Renal cortex interstitium (tissue), 11 donors: ENCODE measurements at regions not wholly inside any gene's neighbourhood (a gene's known extent, or its start where the extent isn't known, plus 50 kb on each side); places are given as distances from the start of the nearest gene placed in this dataset.

Source experiments
- DNase-seq, 11 donors: peaks; one replicate each; pipeline ENCODE4 v3.0.0-alpha.2; 2013; ENCODE audit warnings: low read depth in 9 of 11, low spot score in 4 of 11; ENCODE audit errors: extremely low read depth in 1 of 11

DNA sequence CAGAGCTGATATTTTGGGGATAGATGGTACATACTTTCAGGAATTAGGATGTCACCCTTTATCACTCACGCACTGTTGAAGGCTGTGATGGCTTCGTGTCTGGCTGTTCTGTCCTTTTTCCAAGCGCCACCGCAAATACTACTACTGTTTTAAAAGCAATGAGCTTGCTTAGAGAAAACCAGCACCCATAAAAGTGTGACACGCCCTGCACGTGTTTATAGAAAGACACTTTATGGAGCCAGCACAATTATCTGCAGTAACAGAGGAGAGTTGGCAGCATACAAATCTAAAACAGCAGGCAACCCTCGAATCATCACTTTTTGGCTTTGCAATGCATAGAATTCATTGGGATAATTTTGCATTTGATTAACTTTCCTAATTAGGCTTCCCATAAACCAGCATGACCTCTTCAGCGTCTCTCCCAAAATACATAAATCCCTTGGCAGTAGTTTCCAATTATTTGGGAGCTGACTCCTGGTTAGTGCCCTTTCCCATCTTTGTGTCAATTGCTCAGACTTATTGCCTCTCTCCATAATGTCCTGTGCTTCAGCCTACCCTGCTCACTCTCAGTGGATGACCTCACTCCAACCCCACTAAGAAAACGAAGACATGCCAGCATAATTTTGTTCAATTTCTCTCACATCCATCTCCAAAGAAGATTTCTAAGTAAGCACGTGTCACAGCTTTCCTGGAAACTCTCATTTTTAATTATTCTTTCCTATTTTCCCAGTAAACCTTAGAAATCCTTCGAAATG is 118.7 kb upstream of the LARGE1 start:
- DNase-seq = no peak

DNA sequence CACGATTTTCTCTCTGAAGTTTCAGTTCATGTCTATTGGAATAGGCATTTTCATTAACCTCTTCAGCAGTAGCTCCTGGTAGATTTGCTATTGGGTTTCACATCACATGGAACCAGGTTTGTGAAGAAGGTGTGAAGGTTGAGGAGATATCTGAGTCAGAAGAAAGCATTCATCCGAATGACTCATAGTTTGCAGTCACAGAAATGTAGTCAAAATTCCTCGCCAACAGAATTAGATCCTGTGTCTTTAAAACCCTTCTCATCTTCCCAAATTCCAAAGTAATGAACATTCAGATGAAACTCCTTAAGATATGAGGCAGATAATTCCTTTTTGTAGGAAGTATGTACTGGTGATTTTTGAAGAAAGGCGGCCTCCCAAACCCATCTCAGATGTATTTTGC is 125.0 kb upstream of the LARGE1 start:
- DNase-seq = no peak

DNA sequence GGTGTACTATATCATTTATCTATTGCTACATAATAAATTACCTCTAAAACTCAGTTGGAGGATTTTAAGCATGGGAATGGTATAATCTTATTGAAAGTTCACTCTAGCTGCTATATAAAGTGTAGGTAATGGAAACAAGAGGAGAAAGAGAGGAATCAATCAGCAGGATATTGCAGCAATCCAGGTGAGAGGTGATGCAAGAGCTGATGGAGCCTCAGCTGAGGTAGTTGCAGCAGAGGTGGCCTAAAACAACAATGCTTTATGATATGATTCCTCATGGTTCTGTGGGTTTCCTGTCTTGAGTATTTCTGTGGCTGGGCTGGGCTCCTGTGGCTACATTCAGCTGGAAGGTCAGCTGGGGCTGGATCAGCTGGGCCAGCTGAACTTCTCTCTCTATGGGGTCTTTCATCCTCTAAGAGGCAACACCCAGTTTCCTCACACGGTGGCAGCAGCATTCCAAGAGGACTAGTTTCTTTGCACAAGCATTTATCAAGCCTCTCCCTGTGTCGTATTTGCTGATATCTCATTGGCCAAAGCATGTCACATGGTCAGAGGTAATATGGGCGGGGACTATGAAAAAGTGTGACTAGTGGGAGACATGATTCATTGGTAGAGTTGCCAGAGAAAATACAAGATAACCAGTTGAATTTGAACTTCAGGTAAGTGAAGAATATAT is 135.4 kb upstream of the LARGE1 start:
- DNase-seq = no peak

DNA sequence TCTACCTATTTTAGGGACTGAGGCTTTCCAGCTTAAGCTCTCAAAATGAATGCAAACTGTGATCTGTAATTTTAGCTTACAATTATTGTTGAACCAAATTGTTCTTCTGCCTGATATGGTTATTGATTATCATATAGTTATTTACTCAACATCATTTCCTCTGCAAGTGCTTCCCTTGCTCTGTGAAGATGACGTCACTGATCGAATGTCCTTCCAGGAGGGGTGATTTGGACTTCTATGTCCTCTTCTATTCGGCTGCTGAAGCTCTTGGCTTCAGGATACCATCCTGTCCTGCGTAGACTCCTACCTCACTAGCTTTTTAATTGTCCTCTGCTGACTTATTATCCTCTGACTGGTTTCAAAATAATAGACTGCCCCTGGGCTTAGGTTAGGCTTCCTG is 137.4 kb upstream of the LARGE1 start:
- DNase-seq = no peak

DNA sequence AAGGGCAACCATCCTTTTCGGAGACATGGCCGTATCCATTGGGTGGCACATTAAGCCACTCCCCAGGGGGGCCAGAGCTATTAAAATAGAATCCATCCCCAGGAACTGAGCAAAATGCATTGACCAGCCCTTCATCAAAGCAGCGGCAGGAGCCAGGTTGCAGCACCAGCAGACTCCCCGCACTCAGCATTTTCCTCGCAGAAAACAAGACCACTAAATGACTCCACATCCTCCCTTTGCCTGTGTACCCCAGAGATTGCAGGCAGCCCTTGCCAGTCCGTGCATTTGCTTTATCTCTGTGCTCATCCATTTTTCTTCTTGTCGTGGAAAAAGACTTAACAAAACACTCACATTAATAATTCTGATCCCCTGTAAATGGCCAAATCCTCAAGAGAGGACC is 144.4 kb upstream of the LARGE1 start:
- DNase-seq = no peak

DNA sequence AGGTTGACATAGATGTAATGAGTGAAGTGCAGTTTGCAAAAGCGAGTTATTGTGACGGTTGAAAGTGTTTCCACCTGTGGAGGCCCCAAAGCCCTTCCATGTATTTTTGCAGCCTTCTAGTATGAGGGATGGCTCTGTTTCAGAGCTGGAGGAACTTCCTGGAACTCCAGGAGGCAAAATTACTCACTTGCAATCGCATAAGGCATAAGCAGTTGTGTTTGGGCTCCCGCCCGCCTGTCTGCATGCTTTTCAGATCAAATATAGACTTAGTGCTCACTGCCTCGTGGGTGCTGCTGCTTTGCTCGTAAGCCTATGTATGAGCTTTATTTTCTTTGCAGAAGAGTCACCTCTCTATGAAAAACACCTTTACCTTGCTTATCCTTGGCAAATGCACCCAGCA is 146.8 kb upstream of the LARGE1 start:
- no peak for DNase-seq

DNA sequence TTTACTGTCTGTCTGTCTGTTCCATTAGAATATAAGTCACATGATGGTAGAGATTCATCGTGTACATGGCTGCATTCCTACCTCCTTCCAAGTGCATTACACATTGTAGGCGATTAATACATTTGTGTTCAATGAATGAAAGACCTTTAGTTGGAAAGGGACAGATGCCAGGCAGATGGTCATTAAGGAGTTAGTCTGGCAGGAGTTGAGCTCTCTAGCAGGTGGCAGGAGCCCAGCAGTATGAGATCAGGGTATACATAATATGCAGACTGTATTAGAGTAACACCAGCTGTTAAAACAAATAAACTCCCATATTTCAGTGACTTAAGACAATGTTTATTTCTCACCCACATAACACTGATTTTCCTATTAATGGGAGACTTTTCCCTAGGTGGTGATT is 147.7 kb upstream of the LARGE1 start:
- DNase-seq = no peak

DNA sequence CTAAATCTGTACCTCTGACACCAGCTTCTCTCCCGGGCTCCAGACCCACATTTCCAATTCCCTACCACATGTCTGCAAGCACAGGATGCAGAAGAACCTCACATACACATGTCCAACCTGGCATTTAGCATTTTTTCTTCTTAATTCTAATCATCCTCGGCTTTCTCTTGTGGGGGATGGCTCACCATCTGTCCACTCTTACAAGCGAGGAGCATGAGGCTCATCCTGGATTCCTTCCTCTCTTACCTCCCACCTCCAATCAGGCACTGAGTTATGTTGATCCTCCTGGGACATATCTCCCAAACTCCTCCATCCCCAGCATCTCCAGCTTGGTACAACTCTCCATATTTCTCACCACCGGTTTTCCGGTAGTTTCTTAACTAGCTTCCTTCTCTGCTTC is 149.8 kb upstream of the LARGE1 start:
- no peak for DNase-seq

DNA sequence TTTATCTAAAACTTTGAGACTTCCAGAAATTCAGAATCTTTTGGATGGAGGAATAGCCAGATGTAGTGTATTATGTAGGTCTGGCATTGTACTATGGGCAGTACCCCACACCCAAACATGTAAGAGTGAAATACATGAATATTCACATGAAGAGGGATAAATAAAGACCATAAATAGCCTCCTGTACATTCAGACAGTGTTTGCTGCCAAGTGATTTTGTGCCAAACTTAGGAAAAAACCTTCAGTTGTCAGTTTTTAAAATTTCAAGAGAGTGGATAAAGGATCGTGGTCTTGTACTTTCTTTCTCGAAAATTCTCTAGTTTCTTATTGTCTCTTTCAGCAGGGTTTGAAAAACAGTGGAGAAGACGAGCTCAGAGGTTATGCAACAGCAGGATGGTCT is 150.3 kb upstream of the LARGE1 start:
- DNase-seq = no peak

DNA sequence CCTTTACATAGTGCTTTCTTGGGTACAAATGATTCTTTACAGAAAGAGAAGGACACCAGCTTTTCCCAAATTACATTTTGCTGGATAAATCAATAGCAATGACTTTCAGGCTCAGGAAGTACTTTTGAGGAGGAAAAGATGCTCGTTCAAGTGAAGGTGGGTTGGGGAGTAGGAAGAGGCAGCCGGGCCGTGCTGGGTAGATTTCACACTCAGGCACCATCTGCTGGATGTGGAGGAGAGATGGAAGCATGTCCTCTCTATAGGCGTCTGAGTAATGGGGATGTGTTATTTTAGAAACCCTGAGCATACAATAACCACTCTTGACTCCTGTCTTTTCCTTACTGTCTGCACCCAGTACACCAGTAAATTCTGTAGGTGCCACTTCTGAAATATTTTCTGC is 152.3 kb upstream of the LARGE1 start:
- DNase-seq = no peak

DNA sequence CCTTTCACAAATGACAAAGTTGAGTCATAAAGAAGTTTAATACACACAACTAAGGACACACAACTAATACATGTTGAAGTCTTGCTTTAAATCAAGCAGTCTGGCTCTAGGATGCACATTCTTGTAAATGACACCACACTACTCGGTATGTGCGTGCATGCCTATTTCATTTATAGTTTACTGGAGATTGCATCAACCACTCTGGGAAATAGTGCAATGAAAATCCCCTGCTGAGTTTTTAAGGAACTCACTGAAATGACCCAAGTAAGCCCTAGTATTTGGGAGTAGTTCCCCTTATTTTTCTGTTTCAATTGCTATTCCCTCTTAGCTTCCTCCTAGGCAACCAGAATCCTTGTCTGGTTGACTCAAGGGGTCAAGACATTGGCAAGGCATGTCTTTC is 160.2 kb upstream of the LARGE1 start:
- no peak for DNase-seq

DNA sequence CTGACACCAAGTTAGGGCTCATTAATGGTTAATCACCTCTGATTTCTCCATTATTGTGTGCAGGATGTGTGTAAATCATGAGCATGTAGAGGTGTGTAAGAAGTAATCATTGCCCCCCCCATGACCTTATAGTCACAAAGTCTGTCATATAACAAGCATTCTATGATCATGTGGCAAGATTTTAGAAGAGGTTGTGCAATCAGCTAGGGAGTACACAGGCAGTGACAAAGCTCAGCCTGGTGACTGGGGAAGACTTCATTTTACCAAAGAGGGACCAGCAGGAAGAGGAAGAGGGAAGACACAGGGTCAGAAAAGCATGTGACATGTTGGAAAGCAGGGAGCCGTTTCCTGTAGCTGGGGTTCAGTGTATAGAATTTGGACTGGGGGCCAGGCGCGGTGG is 176.5 kb upstream of the LARGE1 start:
- DNase-seq = no peak

DNA sequence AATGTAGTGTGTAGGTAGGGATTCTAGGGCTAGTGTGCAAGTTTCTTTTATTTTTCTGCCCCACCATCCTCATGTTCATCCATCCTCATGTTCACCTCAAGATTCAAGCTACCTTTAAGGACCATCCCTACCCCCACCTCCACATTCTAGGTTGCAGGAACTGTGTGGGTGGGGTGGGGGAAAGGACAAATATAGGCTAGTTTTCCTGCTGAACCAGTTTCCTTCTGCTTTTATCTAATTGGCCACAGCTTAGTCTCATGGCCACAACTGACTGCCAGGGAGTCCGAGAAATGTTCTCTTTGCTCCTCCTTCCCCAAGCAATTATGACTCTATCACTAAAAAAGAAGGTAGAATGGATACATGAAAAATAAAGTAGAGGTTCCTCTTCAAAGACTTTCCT is 179.0 kb upstream of the LARGE1 start:
- DNase-seq = no peak

DNA sequence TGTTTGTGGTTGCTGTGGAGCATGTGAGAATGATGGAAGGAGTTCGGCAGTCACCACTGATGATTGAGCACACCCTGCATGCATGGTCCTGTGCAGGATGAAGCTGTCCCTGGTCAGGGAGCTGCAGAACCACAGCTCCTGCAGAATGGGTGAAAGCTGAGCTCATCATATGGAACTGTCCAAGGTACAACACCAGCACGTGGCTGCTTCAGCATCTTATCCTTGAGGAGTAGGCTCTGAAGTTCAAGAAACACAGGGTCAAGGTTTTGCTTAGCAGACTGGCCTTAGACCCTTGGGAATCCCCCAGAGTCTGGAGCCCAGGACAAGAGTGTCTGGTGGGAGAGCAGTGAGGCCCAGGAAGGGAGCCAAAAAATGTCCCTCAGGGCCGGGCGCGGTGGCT is 182.4 kb upstream of the LARGE1 start:
- peak in 7 of 11 donors; percentile 6 to 30 (median 18) for DNase-seq

DNA sequence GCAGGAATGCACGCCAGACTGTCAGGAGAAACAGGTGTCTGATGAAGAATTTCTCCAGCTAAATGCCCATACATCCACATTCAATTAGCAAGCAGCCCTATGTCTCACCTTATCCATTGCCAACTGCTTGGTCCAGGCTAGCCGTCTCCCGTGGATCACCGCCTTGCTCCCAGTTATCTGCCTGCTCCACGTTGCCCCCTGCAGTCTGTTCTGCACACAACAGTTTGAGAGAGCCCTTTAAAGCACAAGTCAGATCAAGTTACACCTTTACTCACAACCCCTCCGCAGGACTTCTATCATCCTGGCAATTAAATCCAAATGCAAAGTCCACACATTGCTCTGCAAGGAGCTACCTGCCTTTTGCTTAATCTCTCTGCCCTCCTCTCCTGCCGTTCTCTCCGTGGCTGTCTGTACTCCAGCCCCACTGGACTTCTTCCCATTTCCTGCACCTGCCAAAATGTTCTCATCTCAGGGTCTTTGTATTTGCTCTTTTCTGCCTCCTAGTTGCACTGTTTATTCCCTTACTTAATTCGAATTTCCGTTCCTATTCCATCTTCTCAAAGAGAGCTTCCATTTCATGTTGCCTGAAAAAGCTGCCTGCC is 185.3 kb upstream of the LARGE1 start:
- DNase-seq = peak; percentile 40 to 69 (median 50)

DNA sequence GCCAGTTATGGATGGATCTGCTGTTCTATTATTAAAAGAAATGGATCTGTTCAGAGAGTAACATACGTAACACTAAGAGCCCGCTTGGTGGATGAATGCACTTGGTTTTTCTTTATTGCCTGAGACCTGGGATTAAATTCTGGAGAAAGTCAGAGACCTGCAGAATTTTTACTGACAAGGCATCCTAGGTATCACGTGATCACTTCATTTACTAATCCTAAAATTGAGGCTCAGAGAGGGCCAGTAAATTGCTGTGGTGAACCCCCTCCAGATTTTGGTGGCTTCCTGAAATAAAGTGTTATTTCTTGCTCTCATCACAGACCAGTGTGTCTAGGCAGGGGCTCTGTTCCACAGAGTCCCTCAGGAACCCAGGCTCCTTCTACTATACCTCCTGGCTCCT is 187.9 kb upstream of the LARGE1 start:
- no peak for DNase-seq

DNA sequence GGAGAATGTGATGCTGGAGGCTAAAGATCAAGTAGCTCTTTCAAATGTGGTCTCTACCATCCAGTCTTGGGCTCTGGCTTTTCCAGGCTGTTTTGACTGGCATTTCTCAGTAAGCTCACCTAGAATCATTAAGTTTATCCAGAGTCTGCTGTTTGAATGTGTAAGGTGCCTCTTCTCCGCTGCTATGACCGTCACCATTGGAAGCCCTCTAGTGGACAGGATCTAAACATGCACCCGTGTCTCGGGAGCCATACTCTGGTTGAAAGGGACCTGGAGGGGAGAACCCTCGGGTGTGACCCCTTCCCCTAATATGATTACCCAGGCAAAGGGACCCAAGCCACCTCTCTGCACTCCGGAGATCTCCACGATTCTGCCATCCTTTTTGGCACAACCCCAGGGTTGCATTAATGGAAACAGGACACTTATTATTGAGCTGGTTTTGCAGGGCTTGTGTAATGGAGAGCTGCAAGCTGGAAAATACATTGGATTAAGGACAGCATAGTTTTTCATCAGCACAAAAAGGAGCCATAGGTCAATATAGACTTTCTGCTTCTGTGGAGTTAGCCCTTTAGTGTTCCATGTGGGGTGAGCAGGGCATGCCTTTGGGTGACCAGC is 191.0 kb upstream of the LARGE1 start:
- peak in 8 of 11 donors; percentile 4 to 32 (median 12) for DNase-seq

DNA sequence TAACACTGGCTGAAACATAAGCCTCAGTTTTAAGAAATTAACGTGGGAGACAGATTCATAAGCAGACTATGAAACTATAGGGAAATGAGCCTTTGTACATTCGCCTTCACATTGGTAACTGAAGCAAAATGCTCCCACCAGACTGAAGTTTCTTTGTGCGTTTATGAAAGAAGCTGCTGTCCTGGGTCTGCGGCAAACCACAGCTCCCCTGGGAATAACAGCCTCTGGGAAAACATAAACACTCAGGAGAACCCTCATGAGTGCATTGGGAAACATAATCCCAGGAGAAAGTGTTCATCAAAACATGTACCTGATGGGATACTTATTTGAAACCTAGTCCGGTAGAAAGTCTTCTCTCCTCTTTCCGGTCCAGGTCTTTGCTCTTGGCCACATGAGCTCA is 193.1 kb upstream of the LARGE1 start:
- no peak for DNase-seq

DNA sequence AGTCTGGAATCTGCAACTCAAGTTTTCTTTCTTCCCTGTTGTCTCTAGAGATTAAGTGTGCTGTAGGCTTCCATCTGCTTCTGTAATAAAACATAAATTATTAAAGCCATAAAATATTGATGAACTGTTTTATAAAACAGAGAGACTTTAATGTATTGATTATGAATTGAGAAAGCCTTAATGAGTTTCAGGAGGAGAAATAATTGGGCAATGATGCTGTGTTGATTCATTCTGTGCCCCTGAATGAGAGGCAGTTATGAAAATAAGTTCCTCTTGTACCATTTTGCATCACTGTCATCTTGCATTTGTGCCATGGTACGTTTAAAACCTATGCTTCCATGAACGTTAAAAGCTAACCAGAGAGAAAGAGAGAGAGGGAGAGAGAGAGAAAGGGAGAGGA is 194.1 kb upstream of the LARGE1 start:
- DNase-seq = no peak

DNA sequence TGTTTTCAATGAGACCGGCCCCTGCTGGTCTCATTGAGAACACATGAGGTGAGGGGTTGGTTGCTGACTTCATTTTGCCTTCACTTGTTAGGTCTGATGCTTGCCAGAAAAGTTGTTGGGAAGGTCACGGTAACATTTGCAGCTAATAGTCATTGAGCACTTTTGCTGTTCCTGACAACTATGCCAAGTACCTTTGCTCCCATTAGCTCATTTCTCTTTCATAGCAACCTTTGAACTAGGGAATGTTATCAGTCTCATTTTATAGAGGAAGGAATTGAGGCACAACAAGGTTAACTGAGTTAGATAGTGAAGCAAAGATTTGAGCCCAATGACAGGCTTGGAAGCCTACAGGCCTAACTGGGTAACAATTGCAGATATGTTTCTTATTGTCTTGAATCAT is 195.4 kb upstream of the LARGE1 start:
- no peak for DNase-seq
